ENCODE measurements at regions not wholly inside any gene's neighbourhood (a gene's known extent, or its start where the extent isn't known, plus 50 kb on each side); places are given as distances from the start of the nearest gene placed in this dataset.
A peak's percentile ranks its signal among the peaks of the same experiment; 100 is the strongest.

DNA sequence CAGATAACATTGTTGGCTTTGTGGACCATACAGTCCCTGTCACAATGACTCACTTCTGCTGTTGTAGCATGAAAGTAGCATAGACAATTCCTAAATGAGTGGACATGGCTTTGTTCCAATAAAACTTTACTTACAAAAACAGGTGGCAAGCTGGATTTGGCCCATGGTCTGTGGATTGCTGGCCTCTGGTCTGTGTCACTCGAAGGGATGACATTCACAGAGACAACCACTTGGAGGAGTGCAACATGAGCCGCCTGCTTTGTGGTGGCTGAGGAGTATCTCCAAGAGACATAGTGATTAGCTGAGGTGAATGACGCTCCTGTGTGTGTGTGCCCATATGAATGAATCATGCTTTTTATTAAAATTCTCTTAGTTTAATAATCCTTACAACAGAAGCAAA is 81.3 kb upstream of the NRXN3 start:
- no peaks in the 10 kb centered on the region for H3K36me3 ChIP-seq (ENCODE audit: control insufficient read depth, insufficient read depth, low read length)
- H3K4me3 ChIP-seq (ENCODE audit: low read depth, low read length), result no peak overlapping the region
- H3K27me3 ChIP-seq (ENCODE audit: control insufficient read depth, insufficient read depth, low read length), result no peaks in the 10 kb centered on the region
- peak; percentile 7 for DNase-seq (ENCODE audit: low read depth)
- FAIRE-seq, result no peak
- TF ChIP-seq, protein P1, sequence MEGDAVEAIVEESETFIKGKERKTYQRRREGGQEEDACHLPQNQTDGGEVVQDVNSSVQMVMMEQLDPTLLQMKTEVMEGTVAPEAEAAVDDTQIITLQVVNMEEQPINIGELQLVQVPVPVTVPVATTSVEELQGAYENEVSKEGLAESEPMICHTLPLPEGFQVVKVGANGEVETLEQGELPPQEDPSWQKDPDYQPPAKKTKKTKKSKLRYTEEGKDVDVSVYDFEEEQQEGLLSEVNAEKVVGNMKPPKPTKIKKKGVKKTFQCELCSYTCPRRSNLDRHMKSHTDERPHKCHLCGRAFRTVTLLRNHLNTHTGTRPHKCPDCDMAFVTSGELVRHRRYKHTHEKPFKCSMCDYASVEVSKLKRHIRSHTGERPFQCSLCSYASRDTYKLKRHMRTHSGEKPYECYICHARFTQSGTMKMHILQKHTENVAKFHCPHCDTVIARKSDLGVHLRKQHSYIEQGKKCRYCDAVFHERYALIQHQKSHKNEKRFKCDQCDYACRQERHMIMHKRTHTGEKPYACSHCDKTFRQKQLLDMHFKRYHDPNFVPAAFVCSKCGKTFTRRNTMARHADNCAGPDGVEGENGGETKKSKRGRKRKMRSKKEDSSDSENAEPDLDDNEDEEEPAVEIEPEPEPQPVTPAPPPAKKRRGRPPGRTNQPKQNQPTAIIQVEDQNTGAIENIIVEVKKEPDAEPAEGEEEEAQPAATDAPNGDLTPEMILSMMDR (IDR thresholded peaks at IDR 0.05; ENCODE audit: insufficient read depth, low read length, severe bottlenecking), result no peak

DNA sequence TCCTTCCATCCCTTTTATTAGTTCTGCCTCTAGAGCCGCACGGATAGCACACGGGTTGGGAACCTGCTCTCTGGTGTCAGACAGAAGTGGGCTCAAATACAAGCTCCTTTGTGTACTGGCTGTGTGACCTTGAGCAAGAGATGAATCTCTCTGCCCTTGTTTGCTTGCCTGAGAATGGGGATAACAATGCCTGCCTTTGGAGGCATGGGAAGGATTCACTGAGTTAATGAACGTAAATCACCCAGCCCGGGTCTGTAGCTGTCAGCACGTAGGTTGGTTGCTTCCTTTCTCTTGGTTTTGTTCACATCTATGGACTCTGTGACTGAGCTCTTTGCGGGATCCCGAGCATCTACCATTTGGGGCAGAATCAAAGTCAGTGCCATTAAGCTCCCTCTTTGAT is 79.3 kb upstream of the NRXN3 start:
- H3K36me3 ChIP-seq (ENCODE audit: control insufficient read depth, insufficient read depth, low read length), result no peaks in the 10 kb centered on the region
- no peak overlapping the region for H3K4me3 ChIP-seq (ENCODE audit: low read depth, low read length)
- no peaks in the 10 kb centered on the region for H3K27me3 ChIP-seq (ENCODE audit: control insufficient read depth, insufficient read depth, low read length)
- FAIRE-seq (no peak), DNase-seq (ENCODE audit: low read depth) (no peak)
- TF ChIP-seq, protein P1 (IDR thresholded peaks at IDR 0.05; ENCODE audit: insufficient read depth, low read length, severe bottlenecking), result no peak

DNA sequence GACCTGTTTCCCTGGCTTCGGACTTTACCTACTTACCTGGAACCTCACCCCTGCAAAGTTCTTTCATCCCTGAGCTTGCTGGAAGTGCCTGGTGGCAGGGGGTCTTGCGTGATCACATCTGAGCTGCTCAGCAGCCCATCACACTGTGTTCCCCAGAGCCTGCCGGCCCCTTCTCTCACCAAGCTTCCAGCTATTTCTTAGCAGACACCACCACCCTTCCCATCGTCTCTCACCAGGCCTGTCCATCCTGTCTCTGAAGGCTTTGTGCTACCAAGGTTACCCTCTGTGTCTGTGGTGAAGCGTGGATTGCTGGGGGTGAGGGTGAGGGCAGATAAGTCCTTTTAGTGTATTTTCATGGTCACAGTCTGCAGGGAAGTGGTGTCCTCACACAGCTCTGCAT is 78.8 kb upstream of the NRXN3 start:
- no peak for FAIRE-seq
- DNase-seq (ENCODE audit: low read depth), result no peak
- Histone ChIP-seq H3K4me3 (ENCODE audit: low read depth, low read length) (no peak overlapping the region), H3K27me3 (ENCODE audit: control insufficient read depth, insufficient read depth, low read length) (no peaks in the 10 kb centered on the region), H3K36me3 (ENCODE audit: control insufficient read depth, insufficient read depth, low read length) (no peaks in the 10 kb centered on the region)
- TF ChIP-seq, protein P1 (IDR thresholded peaks at IDR 0.05; ENCODE audit: insufficient read depth, low read length, severe bottlenecking), result no peak

DNA sequence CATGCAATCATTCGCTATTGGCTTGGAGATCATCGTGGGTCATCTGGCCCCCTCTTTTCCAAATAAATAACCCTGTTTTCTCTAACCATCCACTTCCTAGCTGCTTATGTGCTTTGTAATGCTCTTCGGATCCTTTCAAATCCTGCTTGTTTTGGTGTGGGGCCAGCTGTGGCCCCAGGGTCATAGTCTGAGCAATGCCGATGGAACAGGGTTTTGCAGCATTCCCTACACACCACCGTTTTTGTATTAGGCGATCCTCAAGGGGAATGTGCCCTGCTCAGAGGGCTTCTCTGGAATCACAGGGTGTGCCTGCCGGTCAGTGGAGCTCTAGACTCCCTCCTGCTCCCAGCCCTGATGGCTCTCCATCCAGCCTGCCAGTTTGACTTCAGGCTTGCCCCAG is 78.1 kb upstream of the NRXN3 start:
- Histone ChIP-seq H3K4me3 (ENCODE audit: low read depth, low read length) (no peak overlapping the region), H3K27me3 (ENCODE audit: control insufficient read depth, insufficient read depth, low read length) (no peaks in the 10 kb centered on the region), H3K36me3 (ENCODE audit: control insufficient read depth, insufficient read depth, low read length) (no peaks in the 10 kb centered on the region)
- no peak for FAIRE-seq
- no peak for DNase-seq (ENCODE audit: low read depth)
- TF ChIP-seq, protein P1 (IDR thresholded peaks at IDR 0.05; ENCODE audit: insufficient read depth, low read length, severe bottlenecking), result no peak

DNA sequence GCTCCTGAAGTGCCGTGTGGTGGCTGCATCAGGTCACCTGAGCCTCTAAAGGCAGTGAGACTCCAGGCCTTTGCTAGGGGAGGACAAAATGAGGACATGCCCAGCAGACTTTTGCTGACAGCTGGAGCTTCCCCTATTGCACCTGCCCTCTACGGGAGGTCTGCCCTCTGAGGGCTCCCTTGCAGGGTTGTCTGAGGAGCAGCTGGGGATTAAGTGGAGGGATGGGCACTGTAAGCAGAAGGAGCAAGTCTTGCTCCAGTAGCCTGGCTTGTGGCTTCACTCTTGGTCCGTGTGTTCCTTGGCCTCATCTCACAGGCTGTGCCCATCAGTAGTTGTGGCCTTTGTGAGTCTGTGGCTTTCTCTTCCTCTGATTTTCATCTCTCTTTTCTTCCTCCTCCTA is 66.9 kb upstream of the NRXN3 start:
- Histone ChIP-seq H3K36me3 (ENCODE audit: control insufficient read depth, insufficient read depth, low read length) (no peaks in the 10 kb centered on the region), H3K4me3 (ENCODE audit: low read depth, low read length) (no peak overlapping the region), H3K27me3 (ENCODE audit: control insufficient read depth, insufficient read depth, low read length) (no peaks in the 10 kb centered on the region)
- DNase-seq (ENCODE audit: low read depth) (no peak), FAIRE-seq (no peak)
- TF ChIP-seq, protein P1 (IDR thresholded peaks at IDR 0.05; ENCODE audit: insufficient read depth, low read length, severe bottlenecking), result no peak

DNA sequence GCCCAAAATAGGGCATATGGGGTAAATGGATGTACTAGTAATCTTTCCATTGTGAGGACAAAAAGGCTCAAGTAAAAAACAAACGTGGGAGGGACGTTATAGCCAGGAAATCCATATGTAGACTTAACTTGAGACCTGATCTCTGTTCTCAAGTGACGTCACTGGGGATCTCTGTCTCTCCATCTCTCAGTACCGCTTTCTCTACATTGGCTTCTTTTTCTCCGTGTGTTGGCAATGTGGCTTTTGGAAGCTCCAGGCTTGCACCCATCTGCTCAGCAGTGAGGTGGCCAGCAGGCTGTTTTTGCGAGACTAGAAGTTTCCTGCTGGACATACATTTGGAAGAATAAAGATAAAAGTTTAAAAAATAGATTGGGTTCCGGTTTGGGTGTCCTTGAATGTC is 66.0 kb upstream of the NRXN3 start:
- no peaks in the 10 kb centered on the region for H3K27me3 ChIP-seq (ENCODE audit: control insufficient read depth, insufficient read depth, low read length)
- H3K4me3 ChIP-seq (ENCODE audit: low read depth, low read length), result no peak overlapping the region
- no peaks in the 10 kb centered on the region for H3K36me3 ChIP-seq (ENCODE audit: control insufficient read depth, insufficient read depth, low read length)
- DNase-seq (ENCODE audit: low read depth) (no peak), FAIRE-seq (no peak)
- TF ChIP-seq, protein P1 (IDR thresholded peaks at IDR 0.05; ENCODE audit: insufficient read depth, low read length, severe bottlenecking), result no peak

Measured in bronchial epithelial cell (primary cell).